T-cell (primary cell): ENCODE measurements at regions not wholly inside any gene's neighbourhood (a gene's known extent, or its start where the extent isn't known, plus 50 kb on each side); places are given as distances from the start of the nearest gene placed in this dataset.

ENCODE experiments used
- ATAC-seq, 4 experiments: fragments of 200-7000 bp in 3 of 4; fragments of 150-1000 bp in 1 of 4; cut with Tn5 transposase; replicated peaks in 1 of 4; 1 replicate in 3 of 4; 2 replicates in 1 of 4; pipeline ENCODE4 v1.10.0; 2021; ENCODE audit warnings: moderate library complexity in 3 of 4, mild to moderate bottlenecking in 2 of 4, moderate number of reproducible peaks in 1 of 4
- CTCF ChIA-PET, 2 donors: fragments of 300-600 bp; sonication (Branson Sonifier 250); formaldehyde crosslinking; loops; one replicate each; lab custom pipeline; 2022; ENCODE audit warnings: antibody characterized with exemption in 2 of 2; lab: Charles Lee
- POLR2A ChIA-PET, 2 donors: fragments of 300-600 bp; sonication (Branson Sonifier 250); formaldehyde crosslinking; loops; one replicate each; lab custom pipeline; 2022; ENCODE audit warnings: antibody characterized with exemption in 2 of 2; lab: Charles Lee
- DNase-seq, 35 experiments: peaks; one replicate each; pipeline versions ENCODE4 v3.0.0 to v3.0.0-alpha.2; 2013 to 2023
- H3K27ac ChIP-seq: one replicate; pipeline ENCODE4 v1.5.1; 2013; ENCODE audit warnings: low read length
- H3K27me3 ChIP-seq, 2 experiments: replicated peaks in 1 of 2; 1 replicate in 1 of 2; 2 replicates in 1 of 2; pipeline versions ENCODE4 v1.6.1 to v1.7.0; 2013; ENCODE audit warnings: low read length in 1 of 2, mixed read lengths in 1 of 2; ENCODE audit not compliant: control insufficient read depth in 2 of 2, insufficient read depth in 2 of 2; ENCODE audit errors: extremely low read depth in 1 of 2
- H3K36me3 ChIP-seq, 2 donors: 1 replicate in 1 of 2; 2 replicates in 1 of 2; pipeline versions ENCODE4 v1.6.1 to v1.7.0; 2013; ENCODE audit warnings: low read length in 1 of 2; ENCODE audit not compliant: control insufficient read depth in 2 of 2, insufficient read depth in 1 of 2; ENCODE audit errors: extremely low read depth in 1 of 2
- H3K4me1 ChIP-seq, 2 experiments: 1 replicate in 1 of 2; 2 replicates in 1 of 2; pipeline versions ENCODE4 v1.6.1 to v1.7.0; 2013; ENCODE audit warnings: low read length in 2 of 2, mixed read lengths in 1 of 2; ENCODE audit not compliant: insufficient read depth in 2 of 2, control insufficient read depth in 1 of 2; ENCODE audit errors: extremely low read depth in 1 of 2
- H3K4me3 ChIP-seq, 2 donors: 1 replicate in 1 of 2; 2 replicates in 1 of 2; pipeline versions ENCODE4 v1.5.1 to v1.7.0; 2013; ENCODE audit warnings: mild to moderate bottlenecking in 2 of 2, low read length in 1 of 2, moderate library complexity in 1 of 2; ENCODE audit not compliant: control insufficient read depth in 1 of 2; ENCODE audit errors: extremely low read depth in 1 of 2
- H3K9me3 ChIP-seq: 2 replicates; pipeline ENCODE4 v1.7.0; 2013
- H3K27ac Mint-ChIP-seq, 2 donors: one replicate each; pipeline ENCODE4 v1.8.0; 2020 to 2021; ENCODE audit warnings: mild to moderate bottlenecking in 2 of 2, mixed read lengths in 2 of 2
- H3K27me3 Mint-ChIP-seq, 2 donors: one replicate each; pipeline ENCODE4 v1.8.0; 2021 to 2022; ENCODE audit warnings: mixed read lengths in 2 of 2
- H3K36me3 Mint-ChIP-seq: one replicate; pipeline ENCODE4 v1.8.0; 2021; ENCODE audit warnings: mixed read lengths
- H3K4me1 Mint-ChIP-seq, 3 donors: one replicate each; pipeline ENCODE4 v1.8.0; 2020 to 2022; ENCODE audit warnings: mixed read lengths in 3 of 3, mild to moderate bottlenecking in 1 of 3
- H3K4me3 Mint-ChIP-seq, 3 donors: one replicate each; pipeline ENCODE4 v1.8.0; 2020 to 2022; ENCODE audit warnings: mild to moderate bottlenecking in 3 of 3, mixed read lengths in 3 of 3, moderate library complexity in 3 of 3
- H3K9me3 Mint-ChIP-seq, 3 donors: one replicate each; pipeline ENCODE4 v1.8.0; 2020 to 2022; ENCODE audit warnings: mixed read lengths in 3 of 3
- WGBS: methylation state at CpG from one replicate; pipeline ENCODE4 v1.1.5; 2013; ENCODE audit warnings: missing lambda C conversion rate; ENCODE audit not compliant: insufficient coverage; 5-methylcytosine and 5-hydroxymethylcytosine counted together

GRCh38 chr13:40058757-40059236, 403.3 kb downstream of the COG6 start:
- Histone ChIP-seq H3K9me3 (peaks cover 3% of the 10 kb centered on the region), H3K27ac (no peak overlapping the region), H3K4me1 (peaks cover under 1 to 4% of the 10 kb centered on the region in 2 experiments), H3K36me3 (no peaks in the 10 kb centered on the region), H3K4me3 (no peak overlapping the region), H3K27me3 (no peaks in the 10 kb centered on the region)
- Mint-ChIP-seq H3K27me3 (no peaks in the 10 kb centered on the region), H3K4me3 (no peak overlapping the region), H3K4me1 (peaks cover 9 to 24% (median 15%) of the 10 kb centered on the region in 3 donors), H3K27ac (no peak overlapping the region), H3K9me3 (peaks cover 0 to 4% (median 4%) of the 10 kb centered on the region in 3 donors), H3K36me3 (no peaks in the 10 kb centered on the region)
- DNase-seq (no peak), ATAC-seq (no peak)
- ChIA-PET CTCF (no interaction called here), POLR2A (no interaction called here)
- WGBS, result no CpG with 5 or more reads among the region's 3 CpGs

GRCh38 chr13:40059540-40060232, 404.2 kb downstream of the COG6 start:
- Histone ChIP-seq H3K9me3 (no peaks in the 10 kb centered on the region), H3K27ac (no peak overlapping the region), H3K4me3 (no peak overlapping the region), H3K27me3 (no peaks in the 10 kb centered on the region), H3K4me1 (peaks cover 2 to 4% of the 10 kb centered on the region in 2 experiments), H3K36me3 (no peaks in the 10 kb centered on the region)
- DNase-seq (no peak), ATAC-seq (no peak)
- Mint-ChIP-seq H3K36me3 (no peaks in the 10 kb centered on the region), H3K27me3 (no peaks in the 10 kb centered on the region), H3K9me3 (peaks cover 0 to 4% (median 0%) of the 10 kb centered on the region in 3 donors), H3K27ac (no peak overlapping the region), H3K4me1 (peaks cover 12 to 25% (median 17%) of the 10 kb centered on the region in 3 donors), H3K4me3 (no peak overlapping the region)
- ChIA-PET CTCF (no interaction called here), POLR2A (no interaction called here)
- 60% methylated on average over 1 of the region's 8 CpGs for WGBS

- WGBS, result 66% methylated on average over 3 of the region's 4 CpGs
- no peaks in the 10 kb centered on the region for H3K36me3 ChIP-seq
- H3K4me1 ChIP-seq, result peaks cover 2 to 4% of the 10 kb centered on the region in 2 experiments
- H3K9me3 ChIP-seq, result no peaks in the 10 kb centered on the region
- H3K27ac Mint-ChIP-seq, result no peak overlapping the region
- no peaks in the 10 kb centered on the region for H3K27me3 Mint-ChIP-seq
- no peak overlapping the region for H3K27ac ChIP-seq
- H3K4me3 Mint-ChIP-seq, result no peak overlapping the region
- H3K36me3 Mint-ChIP-seq, result no peaks in the 10 kb centered on the region
- peaks cover 0 to 4% (median 0%) of the 10 kb centered on the region in 3 donors for H3K9me3 Mint-ChIP-seq
- peaks cover 12 to 25% (median 17%) of the 10 kb centered on the region in 3 donors for H3K4me1 Mint-ChIP-seq
- DNase-seq (no peak), ATAC-seq (no peak)
- POLR2A ChIA-PET, result no interaction called here
- CTCF ChIA-PET, result interaction anchor here in 1 of 2 donors (0.7 to 0.9 kb wide), 2 partner anchors 9 to 161 kb away, joined by 3 to 5 read pairs; no protein-coding TSS in a partner anchor
- H3K4me3 ChIP-seq, result no peak overlapping the region
- no peaks in the 10 kb centered on the region for H3K27me3 ChIP-seq
Observed at GRCh38 chr13:40060296-40061007, 405.0 kb downstream of the COG6 start.

- Histone ChIP-seq H3K4me3 (no peak overlapping the region), H3K9me3 (no peaks in the 10 kb centered on the region), H3K36me3 (no peaks in the 10 kb centered on the region), H3K27me3 (no peaks in the 10 kb centered on the region), H3K4me1 (peaks cover 2 to 4% of the 10 kb centered on the region in 2 experiments), H3K27ac (no peak overlapping the region)
- no peak for ATAC-seq
- Mint-ChIP-seq H3K27me3 (no peaks in the 10 kb centered on the region), H3K27ac (no peak overlapping the region), H3K36me3 (no peaks in the 10 kb centered on the region), H3K4me1 (peaks cover 12 to 25% (median 17%) of the 10 kb centered on the region in 3 donors), H3K4me3 (no peak overlapping the region), H3K9me3 (peaks cover 0 to 4% (median 0%) of the 10 kb centered on the region in 3 donors)
- ChIA-PET CTCF (interaction anchor here in 1 of 2 donors (0.9 kb wide), 1 partner anchor 7 kb away, joined by 5 read pairs; no protein-coding TSS in a partner anchor), POLR2A (interaction anchor here in 1 of 2 donors (0.5 kb wide), 1 partner anchor 259 kb away, joined by 3 read pairs; no protein-coding TSS in a partner anchor)
- DNase-seq, result no peak
- WGBS, result no CpG with 5 or more reads among the region's 7 CpGs
Observed at GRCh38 chr13:40061466-40062450, 406.3 kb downstream of the COG6 start.

- H3K9me3 ChIP-seq, result no peaks in the 10 kb centered on the region
- H3K27me3 ChIP-seq, result no peaks in the 10 kb centered on the region
- ChIA-PET POLR2A (no interaction called here), CTCF (interaction anchor here in 1 of 2 donors (0.6 to 0.7 kb wide), 3 partner anchors 46 to 1066 kb away, joined by 3 read pairs; no protein-coding TSS in a partner anchor)
- H3K4me3 Mint-ChIP-seq, result no peak overlapping the region
- H3K4me1 Mint-ChIP-seq, result peaks cover 12 to 25% (median 17%) of the 10 kb centered on the region in 3 donors
- H3K27ac ChIP-seq, result no peak overlapping the region
- peaks cover 2 to 4% of the 10 kb centered on the region in 2 experiments for H3K4me1 ChIP-seq
- H3K27ac Mint-ChIP-seq, result no peak overlapping the region
- no CpG with 5 or more reads among the region's 8 CpGs for WGBS
- no peak overlapping the region for H3K4me3 ChIP-seq
- no peak for ATAC-seq
- H3K36me3 Mint-ChIP-seq, result no peaks in the 10 kb centered on the region
- H3K36me3 ChIP-seq, result no peaks in the 10 kb centered on the region
- DNase-seq, result no peak
- H3K9me3 Mint-ChIP-seq, result peaks cover 0 to 4% (median 0%) of the 10 kb centered on the region in 3 donors
- H3K27me3 Mint-ChIP-seq, result no peaks in the 10 kb centered on the region
Observed at GRCh38 chr13:40063278-40063698, 407.8 kb downstream of the COG6 start.
